HepG2 (cell line): ENCODE measurements at regions not wholly inside any gene's neighbourhood (a gene's known extent, or its start where the extent isn't known, plus 50 kb on each side); places are given as distances from the start of the nearest gene placed in this dataset.

ENCODE experiments used
- ATAC-seq: fragments of 200-7000 bp; cut with Tn5 transposase; 3 replicates; pipeline ENCODE4 v1.9.1; 2020; ENCODE audit warnings: mild to moderate bottlenecking, moderate library complexity
- BruUV-seq: library from RNA; stranded (reverse); fragments of 400-500 nt; replicated peaks from 2 replicates; lab custom pipeline; 2021; lab: Mats Ljungman, UMichigan
- CTCF ChIA-PET: fragments of 300-600 bp; formaldehyde crosslinking; extraction: SDS; loops from one replicate; lab custom pipeline; 2021; ENCODE audit warnings: low total read pairs, inconsistent platforms, low intra/inter-chr PET ratio; lab: Yijun Ruan, JAX
- POLR2A ChIA-PET: fragments of 350-600 bp; sonication (Branson Sonifier 250); formaldehyde crosslinking; loops from one replicate; lab custom pipeline; 2020; ENCODE audit warnings: antibody characterized with exemption, inconsistent platforms; lab: Yijun Ruan, JAX
- DNase-seq: peaks from one replicate; pipeline ENCODE4 v3.0.0-alpha.2; 2015; ENCODE audit warnings: low spot score
- FAIRE-seq: peaks from 3 replicates; lab custom pipeline; 2011; peaks lifted over from hg19 to GRCh38; lab: Jason Lieb, UNC
- H2AFZ ChIP-seq: one replicate; pipeline ENCODE4 v1.6.1; 2011; ENCODE audit warnings: low read length, inconsistent platforms
- H3K27ac ChIP-seq: fragments of 300-600 bp; 3 replicates; pipeline ENCODE4 v1.8.0; 2011; ENCODE audit warnings: mixed run types, mild to moderate bottlenecking, mixed read lengths, low read length, inconsistent platforms; ENCODE audit not compliant: insufficient read depth; ENCODE audit errors: extremely low read length
- H3K27me3 ChIP-seq, 2 experiments: fragments of 200-600 bp in 1 of 2; 2 replicates in 1 of 2; 3 replicates in 1 of 2; pipeline versions ENCODE4 v1.6.0 to v1.8.0; 2011; ENCODE audit warnings: low read length in 2 of 2, mild to moderate bottlenecking in 2 of 2, moderate library complexity in 2 of 2, inconsistent platforms in 1 of 2; ENCODE audit not compliant: insufficient read depth in 2 of 2, control insufficient read depth in 1 of 2
- H3K36me3 ChIP-seq, 2 experiments: fragments of 200-600 bp in 1 of 2; replicated peaks in 1 of 2; 2 replicates in 1 of 2; 3 replicates in 1 of 2; pipeline versions ENCODE4 v1.5.1 to v1.8.0; 2011; ENCODE audit warnings: low read length in 2 of 2, inconsistent platforms in 1 of 2; ENCODE audit not compliant: insufficient read depth in 2 of 2, control insufficient read depth in 1 of 2
- H3K4me1 ChIP-seq: 2 replicates; pipeline ENCODE4 v1.5.1; 2012; ENCODE audit warnings: low read length, inconsistent platforms; ENCODE audit not compliant: insufficient read depth
- H3K4me2 ChIP-seq: 2 replicates; pipeline ENCODE4 v1.6.0; 2011; ENCODE audit warnings: low read depth, low read length, inconsistent platforms
- H3K4me3 ChIP-seq, 3 experiments: fragments of 200-600 bp in 1 of 3; sonication (generic), shearing (Covaris generic) in 1 of 3; replicated peaks in 1 of 3; 2 replicates each; pipeline ENCODE4 v1.5.1; 2011 to 2016; ENCODE audit warnings: low read length in 3 of 3, inconsistent platforms in 2 of 3, low read depth in 2 of 3, mild to moderate bottlenecking in 2 of 3, control low read depth in 1 of 3, mixed read lengths in 1 of 3; ENCODE audit not compliant: insufficient read depth in 1 of 3
- H3K79me2 ChIP-seq: one replicate; pipeline ENCODE4 v1.6.1; 2011; ENCODE audit warnings: low read length, inconsistent platforms; ENCODE audit not compliant: insufficient read depth
- H3K9ac ChIP-seq: 2 replicates; pipeline ENCODE4 v1.6.0; 2011; ENCODE audit warnings: mild to moderate bottlenecking, low read depth, low read length, inconsistent platforms; ENCODE audit not compliant: insufficient read depth
- H3K9me3 ChIP-seq: 2 replicates; pipeline ENCODE4 v1.5.1; 2012; ENCODE audit warnings: mild to moderate bottlenecking, low read length
- H4K20me1 ChIP-seq: 2 replicates; pipeline ENCODE4 v1.6.0; 2011; ENCODE audit warnings: inconsistent platforms, mild to moderate bottlenecking, low read length, moderate library complexity; ENCODE audit not compliant: insufficient read depth
- CBX5 ChIP-seq: sonication (generic); formaldehyde crosslinking; IDR thresholded peaks from 2 replicates; pipeline ENCODE4 v1.4.0; 2020; ENCODE audit warnings: missing genetic modification reagents, borderline replicate concordance
- CCDC6 ChIP-seq: sonication (generic); formaldehyde crosslinking; IDR thresholded peaks from 2 replicates; pipeline ENCODE4 v1.8.1; 2022; ENCODE audit warnings: mild to moderate bottlenecking, missing genetic modification reagents, moderate library complexity
- GATAD2A ChIP-seq: IDR thresholded peaks from 2 replicates; pipeline ENCODE4 v1.6.1; 2016
- MAFF ChIP-seq: IDR thresholded peaks from 2 replicates; pipeline ENCODE4 v1.6.1; 2011; ENCODE audit warnings: low read depth, low read length, improper control_type of control experiment
- RFX5 ChIP-seq: IDR thresholded peaks from 2 replicates; pipeline ENCODE4 v1.6.1; 2011; ENCODE audit warnings: low read depth, low read length, improper control_type of control experiment
- RFXAP ChIP-seq: sonication (generic); formaldehyde crosslinking; IDR thresholded peaks from 2 replicates; pipeline ENCODE4 v1.4.0; 2020; ENCODE audit warnings: missing genetic modification reagents, borderline replicate concordance
- SIN3A ChIP-seq: IDR thresholded peaks from 2 replicates; pipeline ENCODE4 v1.6.1; 2011; ENCODE audit warnings: low read depth, mild to moderate bottlenecking, control low read depth, low read length, borderline replicate concordance
- ZBTB7B ChIP-seq: sonication (generic); formaldehyde crosslinking; IDR thresholded peaks from 2 replicates; pipeline ENCODE4 v1.4.0; 2020; ENCODE audit warnings: missing genetic modification reagents
- ZNF367 ChIP-seq: sonication (generic); formaldehyde crosslinking; IDR thresholded peaks from 2 replicates; pipeline ENCODE4 v1.4.0; 2020; ENCODE audit warnings: missing genetic modification reagents, borderline replicate concordance
- ZNF432 ChIP-seq: sonication (generic); formaldehyde crosslinking; IDR thresholded peaks from 2 replicates; pipeline ENCODE4 v1.5.0; 2020; ENCODE audit warnings: missing genetic modification reagents, mild to moderate bottlenecking, borderline replicate concordance
- WGBS: methylation state at CpG from one replicate; pipeline ENCODE4 v1.1.6; 2017; ENCODE audit warnings: low lambda C conversion rate; 5-methylcytosine and 5-hydroxymethylcytosine counted together
- in situ Hi-C: cut with HindIII; loops from 2 replicates; pipeline ENCODE4 v1.10.0; 2017; ENCODE audit warnings: low pct_unique_long_range_greater_than_20kb; ENCODE audit not compliant: extremely low pct_ligation_motif_present
- intact Hi-C: fragments of 100-400 bp; cut with micrococcal nuclease; formaldehyde crosslinking; loops from one replicate; pipeline ENCODE4 v1.10.0; 2022; ENCODE audit not compliant: unreplicated experiment
- TF ChIP-seq, protein P1 (sequence below): sonication (generic); formaldehyde crosslinking; IDR thresholded peaks from 2 replicates; pipeline ENCODE4 v1.9.0; 2022; ENCODE audit warnings: low read depth, missing genetic modification reagents

DNA sequence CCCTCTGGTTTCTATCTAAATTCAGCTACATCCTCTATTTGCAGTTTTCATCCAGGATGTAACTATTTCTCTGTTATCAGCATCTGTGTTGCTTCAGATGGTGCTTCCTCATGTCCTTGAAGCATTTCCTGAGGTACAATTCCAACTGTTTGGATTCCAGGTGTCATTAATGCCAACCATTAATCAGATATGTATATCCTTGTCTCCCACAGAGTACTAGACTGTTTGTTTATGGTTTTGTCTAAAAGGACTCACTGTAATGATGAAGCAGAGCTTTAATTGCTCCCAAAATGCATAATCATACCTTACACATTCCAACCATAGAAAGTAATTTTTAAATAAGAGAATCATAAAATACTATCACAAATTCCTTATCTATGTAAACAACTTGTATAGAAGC lies 288.5 kb upstream of the MME start (continued):
- no peak for TF ChIP-seq ZBTB7B (CRISPR knock-in tag)
- TF ChIP-seq RFXAP (CRISPR knock-in tag), result no peak
- TF ChIP-seq CCDC6 (CRISPR knock-in tag), result no peak
- TF ChIP-seq SIN3A, result no peak
- TF ChIP-seq RFX5, result no peak
- TF ChIP-seq, protein P1, sequence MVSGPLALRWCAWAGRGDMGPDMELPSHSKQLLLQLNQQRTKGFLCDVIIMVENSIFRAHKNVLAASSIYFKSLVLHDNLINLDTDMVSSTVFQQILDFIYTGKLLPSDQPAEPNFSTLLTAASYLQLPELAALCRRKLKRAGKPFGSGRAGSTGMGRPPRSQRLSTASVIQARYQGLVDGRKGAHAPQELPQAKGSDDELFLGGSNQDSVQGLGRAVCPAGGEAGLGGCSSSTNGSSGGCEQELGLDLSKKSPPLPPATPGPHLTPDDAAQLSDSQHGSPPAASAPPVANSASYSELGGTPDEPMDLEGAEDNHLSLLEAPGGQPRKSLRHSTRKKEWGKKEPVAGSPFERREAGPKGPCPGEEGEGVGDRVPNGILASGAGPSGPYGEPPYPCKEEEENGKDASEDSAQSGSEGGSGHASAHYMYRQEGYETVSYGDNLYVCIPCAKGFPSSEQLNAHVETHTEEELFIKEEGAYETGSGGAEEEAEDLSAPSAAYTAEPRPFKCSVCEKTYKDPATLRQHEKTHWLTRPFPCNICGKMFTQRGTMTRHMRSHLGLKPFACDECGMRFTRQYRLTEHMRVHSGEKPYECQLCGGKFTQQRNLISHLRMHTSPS, result no peak
- TF ChIP-seq, all 625 proteins: peak for 0

DNA sequence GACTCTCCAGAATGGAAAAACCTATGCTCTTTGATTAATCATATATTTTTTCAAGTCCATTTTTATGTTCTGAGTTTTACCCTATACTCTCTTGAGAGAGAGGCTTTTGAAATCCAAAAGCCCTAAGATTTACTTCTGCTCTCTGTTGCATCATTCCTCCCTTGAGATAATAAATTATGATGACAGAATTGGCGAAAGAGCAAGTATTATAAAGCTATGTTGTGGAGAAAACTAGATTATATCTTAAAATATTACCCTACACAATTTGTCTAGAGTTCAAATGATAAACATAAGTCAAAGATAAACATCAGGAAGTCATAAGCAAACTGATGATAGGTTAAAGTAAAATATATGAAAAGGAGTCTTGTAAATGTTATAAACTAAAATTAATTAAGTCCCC lies 293.4 kb upstream of the MME start:
- Histone ChIP-seq H2AFZ (no peak overlapping the region), H3K9me3 (no peaks in the 10 kb centered on the region), H3K27ac (no peak overlapping the region), H3K79me2 (no peaks in the 10 kb centered on the region), H3K36me3 (no peaks in the 10 kb centered on the region), H3K4me1 (no peaks in the 10 kb centered on the region), H3K4me3 (no peak overlapping the region), H3K4me2 (no peak overlapping the region), H3K9ac (no peak overlapping the region), H3K27me3 (no peaks in the 10 kb centered on the region), H4K20me1 (no peaks in the 10 kb centered on the region)
- POLR2A ChIA-PET, result no interaction called here
- TF ChIP-seq CBX5 (CRISPR knock-in tag), result no peak
- TF ChIP-seq ZNF432 (CRISPR knock-in tag), result no peak
- no peak for TF ChIP-seq MAFF
- TF ChIP-seq ZNF367 (CRISPR knock-in tag), result no peak
- no peak for TF ChIP-seq GATAD2A (CRISPR knock-in tag)
- in situ Hi-C loops (no loop called here), intact Hi-C loops (no loop called here)
- BruUV-seq, result no TSS peak
- DNase-seq (no peak), FAIRE-seq (no peak), ATAC-seq (no peak)
- WGBS, result 0% methylated on average over 1 of the region's 1 CpG
- CTCF ChIA-PET, result no interaction called here
